HFFc6 (cell line): ENCODE measurements at regions not wholly inside any gene's neighbourhood (a gene's known extent, or its start where the extent isn't known, plus 50 kb on each side); places are given as distances from the start of the nearest gene placed in this dataset.

Experiments
- DNase-seq: peaks from one replicate; pipeline ENCODE4 v3.0.0-alpha.2; 2018
- H3K27ac Mint-ChIP-seq: 2 replicates; pipeline ENCODE4 v1.8.0; 2020; ENCODE audit warnings: mild to moderate bottlenecking, mixed read lengths
- H3K27me3 Mint-ChIP-seq: 2 replicates; pipeline ENCODE4 v1.8.0; 2021; ENCODE audit warnings: mild to moderate bottlenecking, moderate library complexity, mixed read lengths; ENCODE audit not compliant: insufficient read depth
- H3K36me3 Mint-ChIP-seq: 2 replicates; pipeline ENCODE4 v1.8.0; 2021; ENCODE audit warnings: low read depth, mixed read lengths
- H3K4me1 Mint-ChIP-seq: 2 replicates; pipeline ENCODE4 v1.8.0; 2020; ENCODE audit warnings: low read depth, mixed read lengths
- H3K4me3 Mint-ChIP-seq: 2 replicates; pipeline ENCODE4 v1.8.0; 2020; ENCODE audit warnings: mild to moderate bottlenecking, moderate library complexity, mixed read lengths
- H3K9me3 Mint-ChIP-seq: 2 replicates; pipeline ENCODE4 v1.8.0; 2020; ENCODE audit warnings: mild to moderate bottlenecking, mixed read lengths
- TF ChIP-seq, protein P1 (sequence below): fragments of 200-600 bp; sonication (generic); IDR thresholded peaks from 2 replicates; pipeline ENCODE4 v1.5.0; 2021; ENCODE audit warnings: antibody characterized with exemption, mild to moderate bottlenecking

DNA sequence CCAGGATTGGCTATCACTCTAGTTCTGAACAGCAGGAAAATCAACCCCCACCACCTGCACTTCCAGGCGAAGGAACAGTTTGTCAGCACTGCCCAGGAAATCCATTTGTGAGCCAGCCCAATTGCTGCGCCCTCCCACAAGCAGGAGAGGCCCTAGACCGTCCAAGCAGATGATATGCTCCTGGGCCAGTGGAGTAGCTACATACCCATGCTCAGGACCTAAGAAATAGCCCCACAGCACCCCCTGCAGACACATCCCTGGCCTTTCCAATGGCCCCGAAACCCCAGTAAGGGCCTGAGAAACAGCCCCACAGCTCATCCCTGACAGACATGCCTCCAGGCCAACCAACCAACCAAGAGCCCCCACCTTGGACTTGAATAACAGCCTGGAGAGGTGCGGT, 111.5 kb upstream of the ZC3H11B start:
- H3K4me3 Mint-ChIP-seq = no peak overlapping the region
- H3K36me3 Mint-ChIP-seq = peaks cover 5% of the 10 kb centered on the region; the same call in 1 of the 2 replicates
- H3K4me1 Mint-ChIP-seq = no peaks in the 10 kb centered on the region
- no peak for DNase-seq
- peaks cover 58% of the 10 kb centered on the region for H3K9me3 Mint-ChIP-seq
- TF ChIP-seq, protein P1, sequence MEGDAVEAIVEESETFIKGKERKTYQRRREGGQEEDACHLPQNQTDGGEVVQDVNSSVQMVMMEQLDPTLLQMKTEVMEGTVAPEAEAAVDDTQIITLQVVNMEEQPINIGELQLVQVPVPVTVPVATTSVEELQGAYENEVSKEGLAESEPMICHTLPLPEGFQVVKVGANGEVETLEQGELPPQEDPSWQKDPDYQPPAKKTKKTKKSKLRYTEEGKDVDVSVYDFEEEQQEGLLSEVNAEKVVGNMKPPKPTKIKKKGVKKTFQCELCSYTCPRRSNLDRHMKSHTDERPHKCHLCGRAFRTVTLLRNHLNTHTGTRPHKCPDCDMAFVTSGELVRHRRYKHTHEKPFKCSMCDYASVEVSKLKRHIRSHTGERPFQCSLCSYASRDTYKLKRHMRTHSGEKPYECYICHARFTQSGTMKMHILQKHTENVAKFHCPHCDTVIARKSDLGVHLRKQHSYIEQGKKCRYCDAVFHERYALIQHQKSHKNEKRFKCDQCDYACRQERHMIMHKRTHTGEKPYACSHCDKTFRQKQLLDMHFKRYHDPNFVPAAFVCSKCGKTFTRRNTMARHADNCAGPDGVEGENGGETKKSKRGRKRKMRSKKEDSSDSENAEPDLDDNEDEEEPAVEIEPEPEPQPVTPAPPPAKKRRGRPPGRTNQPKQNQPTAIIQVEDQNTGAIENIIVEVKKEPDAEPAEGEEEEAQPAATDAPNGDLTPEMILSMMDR = no peak
- no peak overlapping the region for H3K27ac Mint-ChIP-seq
- no peaks in the 10 kb centered on the region for H3K27me3 Mint-ChIP-seq

DNA sequence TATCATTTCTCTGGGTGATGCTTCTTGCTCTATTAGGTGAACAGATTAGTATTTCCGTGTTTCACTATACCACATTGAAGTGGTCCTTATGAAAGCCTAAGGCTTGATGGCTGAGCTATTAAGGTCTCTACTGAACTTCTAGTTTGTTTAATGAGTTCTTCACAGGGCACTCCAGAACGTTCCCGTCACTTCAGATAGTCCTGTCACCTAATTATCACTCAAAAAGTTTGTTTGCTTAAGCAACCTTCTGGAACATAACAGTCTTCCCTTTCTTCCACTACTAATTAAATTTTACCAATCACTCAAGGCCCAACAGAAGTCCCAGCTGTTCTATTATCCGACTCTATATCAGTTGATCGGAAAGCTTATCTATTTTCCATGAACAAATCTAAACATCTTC, 104.6 kb upstream of the ZC3H11B start:
- Mint-ChIP-seq H3K9me3 (peaks cover 29% of the 10 kb centered on the region), H3K4me1 (no peaks in the 10 kb centered on the region), H3K27ac (no peak overlapping the region), H3K27me3 (no peaks in the 10 kb centered on the region), H3K4me3 (no peak overlapping the region), H3K36me3 (no peaks in the 10 kb centered on the region)
- DNase-seq = no peak
- TF ChIP-seq, protein P1 = no peak

DNA sequence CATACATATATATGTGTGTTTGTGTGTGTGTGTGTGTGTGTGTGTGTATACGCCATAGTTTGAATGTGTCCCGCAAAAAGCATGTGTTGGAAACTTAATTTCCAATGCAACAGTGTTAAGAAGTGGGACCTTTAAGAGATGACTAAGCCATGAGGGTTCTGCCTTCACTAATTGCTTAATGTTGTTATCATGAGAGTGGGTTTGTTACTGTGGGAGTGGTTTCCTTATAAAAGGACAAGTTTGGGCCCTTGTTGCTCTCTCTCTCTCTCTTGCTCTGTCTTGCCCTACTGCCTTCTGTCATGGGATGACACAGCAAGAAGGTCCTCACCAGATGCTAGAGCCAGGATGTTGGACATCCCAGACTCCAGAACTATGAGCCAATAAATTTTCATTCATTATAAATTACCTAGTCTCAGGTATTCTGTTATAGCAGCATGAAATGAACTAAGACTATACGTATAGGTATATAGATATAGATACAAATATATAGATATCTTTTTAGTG, 103.8 kb upstream of the ZC3H11B start:
- Mint-ChIP-seq H3K4me3 (no peak overlapping the region), H3K27me3 (no peaks in the 10 kb centered on the region), H3K4me1 (no peaks in the 10 kb centered on the region), H3K36me3 (no peaks in the 10 kb centered on the region), H3K9me3 (peaks cover 30% of the 10 kb centered on the region), H3K27ac (no peak overlapping the region)
- TF ChIP-seq, protein P1 = no peak
- DNase-seq = no peak

DNA sequence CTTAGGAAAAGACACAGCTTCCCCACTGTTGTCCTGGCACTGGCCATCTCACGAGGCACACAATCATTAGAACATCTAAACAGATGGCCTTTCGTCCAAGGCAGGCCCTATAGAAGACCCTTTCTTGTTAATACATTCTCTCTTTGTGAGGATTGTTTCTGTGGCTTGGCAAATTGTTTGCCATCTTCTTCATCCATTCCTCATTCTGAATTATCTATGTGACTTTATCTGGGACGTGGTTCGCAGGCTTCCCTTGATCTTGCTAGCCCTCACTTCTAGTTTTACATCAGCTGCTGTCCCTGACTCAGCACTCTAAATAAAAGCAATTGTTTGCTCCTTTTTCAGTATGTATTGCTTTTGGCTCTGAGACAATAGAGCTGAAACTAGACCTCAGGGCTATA, 101.1 kb upstream of the ZC3H11B start:
- H3K4me3 Mint-ChIP-seq = no peak overlapping the region
- H3K27me3 Mint-ChIP-seq = no peaks in the 10 kb centered on the region
- TF ChIP-seq, protein P1 = no peak
- no peaks in the 10 kb centered on the region for H3K4me1 Mint-ChIP-seq
- H3K36me3 Mint-ChIP-seq = no peaks in the 10 kb centered on the region
- peaks cover 44% of the 10 kb centered on the region for H3K9me3 Mint-ChIP-seq
- DNase-seq = no peak
- H3K27ac Mint-ChIP-seq = no peak overlapping the region

DNA sequence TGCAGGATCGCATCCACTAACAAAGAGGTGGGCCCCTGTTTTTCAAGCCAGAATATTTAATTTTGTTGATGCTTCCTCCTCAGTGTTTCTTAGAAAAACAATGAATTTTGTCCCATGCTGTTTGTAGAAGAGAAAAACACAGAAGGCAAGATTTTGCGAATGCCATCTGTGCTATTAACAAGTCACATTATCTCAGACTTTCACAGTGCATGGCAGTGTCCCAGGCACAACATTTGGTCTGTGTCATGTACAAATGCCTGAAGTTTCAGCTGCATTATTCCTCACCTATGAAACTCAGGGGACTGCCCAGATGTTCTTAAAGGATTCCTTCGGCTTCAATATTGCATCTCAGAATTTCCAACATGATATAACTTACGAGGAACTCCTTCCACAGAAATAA, 99.6 kb upstream of the ZC3H11B start:
- Mint-ChIP-seq H3K4me3 (no peak overlapping the region), H3K4me1 (no peaks in the 10 kb centered on the region), H3K27ac (no peak overlapping the region), H3K36me3 (no peaks in the 10 kb centered on the region), H3K27me3 (no peaks in the 10 kb centered on the region), H3K9me3 (peaks cover 44% of the 10 kb centered on the region)
- TF ChIP-seq, protein P1 = no peak
- no peak for DNase-seq
